ENCODE measurements at regions not wholly inside any gene's neighbourhood (a gene's known extent, or its start where the extent isn't known, plus 50 kb on each side); places are given as distances from the start of the nearest gene placed in this dataset.
"Not testable (repeated sequence)": the region's sequence is repeated elsewhere in the genome, so short reads cannot be mapped to it uniquely, and the experiment has no call there.

- DNase-seq (ENCODE audit: low spot score) = no peak
These were observed 191.2 kb downstream of the UTRN start for GRCh38 chr6:144476286-144476685.

GRCh38 chr6:144477396-144477795 is 192.3 kb downstream of the UTRN start:
- DNase-seq (ENCODE audit: low spot score) = no peak

- DNase-seq (ENCODE audit: low spot score) = no peak
These were observed 192.7 kb downstream of the UTRN start for GRCh38 chr6:144477856-144478255.

- DNase-seq (ENCODE audit: low spot score) = no peak
These were observed 193.3 kb downstream of the UTRN start for GRCh38 chr6:144478483-144478882.

GRCh38 chr6:144479991-144480390 is 194.9 kb downstream of the UTRN start:
- DNase-seq (ENCODE audit: low spot score) = no peak

GRCh38 chr6:144480473-144480872 is 195.3 kb downstream of the UTRN start:
- no peak for DNase-seq (ENCODE audit: low spot score)

GRCh38 chr6:144481527-144481926 is 196.4 kb downstream of the UTRN start:
- no peak for DNase-seq (ENCODE audit: low spot score)

- peak; percentile 78 for DNase-seq (ENCODE audit: low spot score)
These were observed 197.0 kb downstream of the UTRN start for GRCh38 chr6:144482142-144482541.

GRCh38 chr6:144485531-144485930 is 200.4 kb downstream of the UTRN start:
- DNase-seq (ENCODE audit: low spot score) = no peak

GRCh38 chr6:144488590-144488989 is 203.5 kb downstream of the UTRN start:
- no peak for DNase-seq (ENCODE audit: low spot score)

- DNase-seq (ENCODE audit: low spot score) = no peak
These were observed 208.1 kb downstream of the UTRN start for GRCh38 chr6:144493035-144493910.

GRCh38 chr6:144495076-144495475 is 209.9 kb downstream of the UTRN start:
- not testable (repeated sequence) for DNase-seq (ENCODE audit: low spot score)

GRCh38 chr6:144497650-144498049 is 212.5 kb downstream of the UTRN start:
- DNase-seq (ENCODE audit: low spot score) = no peak

- DNase-seq (ENCODE audit: low spot score) = no peak
These were observed 215.8 kb downstream of the UTRN start for GRCh38 chr6:144500892-144501291.

- not testable (repeated sequence) for DNase-seq (ENCODE audit: low spot score)
These were observed 220.1 kb downstream of the UTRN start for GRCh38 chr6:144505214-144505613.

- not testable (repeated sequence) for DNase-seq (ENCODE audit: low spot score)
These were observed 220.9 kb downstream of the UTRN start for GRCh38 chr6:144506051-144506450.

GRCh38 chr6:144507772-144508312 is 222.7 kb downstream of the UTRN start:
- not testable (repeated sequence) for DNase-seq (ENCODE audit: low spot score)

- DNase-seq (ENCODE audit: low spot score) = no peak
These were observed 225.7 kb downstream of the UTRN start for GRCh38 chr6:144510859-144511258.

- no peak for DNase-seq (ENCODE audit: low spot score)
These were observed 230.6 kb downstream of the UTRN start for GRCh38 chr6:144515761-144516160.

GRCh38 chr6:144519426-144519825 is 234.3 kb downstream of the UTRN start:
- DNase-seq (ENCODE audit: low spot score) = no peak

- DNase-seq (ENCODE audit: low spot score) = no peak
These were observed 243.7 kb downstream of the UTRN start for GRCh38 chr6:144528743-144529425.

- no peak for DNase-seq (ENCODE audit: low spot score)
These were observed 245.0 kb downstream of the UTRN start for GRCh38 chr6:144530118-144530517.

GRCh38 chr6:144532238-144532637 is 247.1 kb downstream of the UTRN start:
- DNase-seq (ENCODE audit: low spot score) = not testable (repeated sequence)
